DOHH2 (cell line): ENCODE measurements at regions not wholly inside any gene's neighbourhood (a gene's known extent, or its start where the extent isn't known, plus 50 kb on each side); places are given as distances from the start of the nearest gene placed in this dataset.

ENCODE experiments used
- H3F3A ChIP-seq: fragments of 200-600 bp; sonication (generic), shearing (Covaris generic); 2 replicates; pipeline ENCODE4 v1.6.0; 2016; ENCODE audit warnings: antibody characterized with exemption, mild to moderate bottlenecking; ENCODE audit not compliant: control insufficient read depth, insufficient read depth
- H3K27ac ChIP-seq: fragments of 200-600 bp; sonication (generic); 2 replicates; pipeline ENCODE4 v1.5.1; 2014; ENCODE audit warnings: low read depth, mild to moderate bottlenecking, low read length, moderate library complexity
- H3K27me3 ChIP-seq: fragments of 200-600 bp; sonication (generic); 2 replicates; pipeline ENCODE4 v1.6.1; 2014; ENCODE audit warnings: mild to moderate bottlenecking, low read length, mixed read lengths; ENCODE audit not compliant: control insufficient read depth
- H3K36me3 ChIP-seq: fragments of 200-600 bp; sonication (generic); 2 replicates; pipeline ENCODE4 v1.6.1; 2014; ENCODE audit warnings: mild to moderate bottlenecking, low read length, moderate library complexity, mixed read lengths; ENCODE audit not compliant: control insufficient read depth
- H3K4me1 ChIP-seq: fragments of 200-600 bp; sonication (generic); 2 replicates; pipeline ENCODE4 v1.6.1; 2014; ENCODE audit warnings: mild to moderate bottlenecking, low read length, mixed read lengths; ENCODE audit not compliant: control insufficient read depth
- H3K4me2 ChIP-seq: fragments of 200-600 bp; sonication (generic); 2 replicates; pipeline ENCODE4 v1.6.0; 2014; ENCODE audit warnings: mild to moderate bottlenecking, low read length, moderate library complexity
- H3K4me3 ChIP-seq: fragments of 200-600 bp; sonication (generic); 2 replicates; pipeline ENCODE4 v1.5.1; 2014; ENCODE audit warnings: mild to moderate bottlenecking, low read length, mixed read lengths
- H3K79me2 ChIP-seq: fragments of 200-600 bp; sonication (generic); 2 replicates; pipeline ENCODE4 v1.6.1; 2014; ENCODE audit warnings: mild to moderate bottlenecking, low read length, mixed read lengths; ENCODE audit not compliant: control insufficient read depth
- H3K9me2 ChIP-seq: fragments of 200-600 bp; sonication (generic); replicated peaks from 2 replicates; pipeline ENCODE4 v1.6.1; 2014; ENCODE audit warnings: mild to moderate bottlenecking, low read length, mixed read lengths; ENCODE audit not compliant: control insufficient read depth
- H3K9me3 ChIP-seq: fragments of 200-600 bp; sonication (generic); 2 replicates; pipeline ENCODE4 v1.6.1; 2014; ENCODE audit warnings: antibody characterized with exemption, low read length, mixed read lengths; ENCODE audit not compliant: control insufficient read depth, insufficient read depth
- H4K20me1 ChIP-seq: fragments of 200-600 bp; sonication (generic); 2 replicates; pipeline ENCODE4 v1.6.0; 2014; ENCODE audit warnings: low read depth, mild to moderate bottlenecking, antibody characterized with exemption, low read length, moderate library complexity; ENCODE audit not compliant: control insufficient read depth, insufficient read depth
- CTCF ChIP-seq: fragments of 200-600 bp; sonication (generic); IDR thresholded peaks from one replicate; pipeline ENCODE4 v1.5.1; 2014; ENCODE audit warnings: antibody characterized with exemption, mild to moderate bottlenecking, low read depth, low read length; ENCODE audit not compliant: poor library complexity, severe bottlenecking
- EZH2phosphoT487 ChIP-seq: fragments of 200-600 bp; sonication (generic); IDR thresholded peaks from 2 replicates; pipeline ENCODE4 v1.6.1; 2017; ENCODE audit warnings: borderline replicate concordance, mild to moderate bottlenecking, antibody characterized with exemption, low read length, moderate library complexity, mixed read lengths

- Histone ChIP-seq H3K27ac (no peak overlapping the region), H3K27me3 (no peaks in the 10 kb centered on the region), H3K9me3 (no peaks in the 10 kb centered on the region), H3K79me2 (no peaks in the 10 kb centered on the region), H3K36me3 (no peaks in the 10 kb centered on the region), H3K4me1 (no peaks in the 10 kb centered on the region), H3K4me2 (no peak overlapping the region), H3F3A (no peaks in the 10 kb centered on the region), H4K20me1 (no peaks in the 10 kb centered on the region), H3K9me2 (no peaks in the 10 kb centered on the region), H3K4me3 (no peak overlapping the region)
- no peak for TF ChIP-seq EZH2phosphoT487
- TF ChIP-seq CTCF: no peak
Observed at GRCh38 chr13:73591861-73592260, 533.1 kb downstream of the KLF5 start.

- Histone ChIP-seq H3K4me2 (no peak overlapping the region), H3K36me3 (no peaks in the 10 kb centered on the region), H3K27me3 (no peaks in the 10 kb centered on the region), H4K20me1 (no peaks in the 10 kb centered on the region), H3K4me1 (no peaks in the 10 kb centered on the region), H3K4me3 (no peak overlapping the region), H3F3A (no peaks in the 10 kb centered on the region), H3K79me2 (no peaks in the 10 kb centered on the region), H3K9me2 (no peaks in the 10 kb centered on the region), H3K27ac (no peak overlapping the region), H3K9me3 (no peaks in the 10 kb centered on the region)
- TF ChIP-seq CTCF: no peak
- TF ChIP-seq EZH2phosphoT487: no peak
Observed at GRCh38 chr13:73590795-73591194, 532.0 kb downstream of the KLF5 start.

DNA sequence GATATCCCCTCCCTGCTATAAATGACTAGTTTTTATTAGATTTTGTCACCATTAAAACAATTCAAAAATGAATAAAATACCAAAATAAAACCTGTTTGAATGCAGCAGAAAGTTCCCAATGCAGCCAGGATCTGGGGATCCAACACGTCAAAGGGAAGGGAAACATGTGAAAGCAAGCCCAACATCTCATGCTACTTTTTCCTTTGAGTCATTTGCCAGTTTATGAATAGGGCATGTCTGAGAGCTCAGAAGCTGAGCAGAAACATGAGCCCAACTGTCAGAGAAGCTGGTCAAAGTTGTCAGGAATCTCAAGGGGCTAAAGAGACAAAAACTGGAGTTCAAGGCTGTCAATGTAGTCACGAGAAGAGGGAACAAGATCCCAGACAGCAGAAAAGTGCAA is 526.4 kb downstream of the KLF5 start:
- Histone ChIP-seq H3K36me3 (no peaks in the 10 kb centered on the region), H3K4me1 (no peaks in the 10 kb centered on the region), H3K9me2 (no peaks in the 10 kb centered on the region), H3K27ac (no peak overlapping the region), H3K27me3 (no peaks in the 10 kb centered on the region), H3K4me2 (no peak overlapping the region), H3K9me3 (no peaks in the 10 kb centered on the region), H3K79me2 (no peaks in the 10 kb centered on the region), H3F3A (no peaks in the 10 kb centered on the region), H4K20me1 (no peaks in the 10 kb centered on the region), H3K4me3 (no peak overlapping the region)
- TF ChIP-seq EZH2phosphoT487 (no peak), CTCF (no peak)

- H4K20me1 ChIP-seq: no peaks in the 10 kb centered on the region
- H3K4me3 ChIP-seq: no peak overlapping the region
- no peak overlapping the region for H3K4me2 ChIP-seq
- H3K36me3 ChIP-seq: no peaks in the 10 kb centered on the region
- H3K9me2 ChIP-seq: no peaks in the 10 kb centered on the region
- TF ChIP-seq CTCF (no peak), EZH2phosphoT487 (no peak)
- H3K27me3 ChIP-seq: no peaks in the 10 kb centered on the region
- H3K27ac ChIP-seq: no peak overlapping the region
- H3K4me1 ChIP-seq: no peaks in the 10 kb centered on the region
- H3F3A ChIP-seq: no peaks in the 10 kb centered on the region
- H3K79me2 ChIP-seq: no peaks in the 10 kb centered on the region
- no peaks in the 10 kb centered on the region for H3K9me3 ChIP-seq
Observed at GRCh38 chr13:73583331-73583730, 524.5 kb downstream of the KLF5 start.
